ENCODE measurements at regions not wholly inside any gene's neighbourhood (a gene's known extent, or its start where the extent isn't known, plus 50 kb on each side); places are given as distances from the start of the nearest gene placed in this dataset.

DNA sequence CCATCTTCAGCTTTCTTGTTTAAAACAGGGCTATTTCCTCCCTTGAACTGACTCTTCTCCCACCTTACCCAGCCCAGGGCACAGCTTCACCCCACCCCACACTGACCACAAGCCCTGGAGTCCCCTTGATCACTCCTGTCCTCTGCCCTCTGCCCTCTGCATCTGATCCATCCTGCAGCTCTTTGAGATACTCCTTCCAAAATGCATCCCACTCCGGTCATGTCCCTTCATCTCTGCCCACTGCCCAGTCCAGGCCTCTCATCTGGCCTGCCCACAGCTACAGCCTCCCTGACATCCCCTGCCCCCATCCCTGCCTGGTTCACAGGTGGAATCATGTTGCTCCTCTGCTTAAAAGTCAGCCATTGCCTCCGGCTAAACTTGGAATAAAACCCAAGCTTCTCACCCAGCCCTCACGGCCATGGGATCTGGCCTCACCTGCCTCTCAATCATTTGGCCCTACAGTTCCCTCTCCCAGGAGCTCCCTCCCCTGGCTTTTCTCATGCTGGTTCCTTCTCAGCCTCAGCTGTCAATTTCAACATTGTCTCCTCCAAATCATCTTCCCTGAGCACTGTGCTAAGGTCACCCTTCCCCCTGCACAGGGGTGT lies 202.0 kb downstream of the MATN1 start:
- no peak for TF ChIP-seq BACH2 (CRISPR knock-in tag; IDR thresholded peaks at IDR 0.05; ENCODE audit: borderline replicate concordance)
- no peak for TF ChIP-seq RARB (CRISPR knock-in tag; IDR thresholded peaks at IDR 0.05)
- no peak for TF ChIP-seq ESRRG (CRISPR knock-in tag; IDR thresholded peaks at IDR 0.05)
- no peak for TF ChIP-seq SNAI2 (CRISPR knock-in tag; IDR thresholded peaks at IDR 0.05)
- no peak for TF ChIP-seq ZFP30 (CRISPR knock-in tag; IDR thresholded peaks at IDR 0.05)
- no peak for TF ChIP-seq TOX (CRISPR knock-in tag; IDR thresholded peaks at IDR 0.05; ENCODE audit: borderline replicate concordance)
- no peak for TF ChIP-seq TCF4 (CRISPR knock-in tag; IDR thresholded peaks at IDR 0.05; ENCODE audit: borderline replicate concordance)
